A673 (cell line): ENCODE measurements at regions not wholly inside any gene's neighbourhood (a gene's known extent, or its start where the extent isn't known, plus 50 kb on each side); places are given as distances from the start of the nearest gene placed in this dataset.

Experiments used
- BruUV-seq: library from RNA; stranded (reverse); fragments of 400-500 nt; replicated peaks from 2 replicates; lab custom pipeline; 2021; lab: Mats Ljungman, UMichigan
- CTCF ChIA-PET: fragments of 300-600 bp; sonication (Branson Sonifier 250); formaldehyde crosslinking; loops from one replicate; lab custom pipeline; 2022; ENCODE audit warnings: antibody characterized with exemption; lab: Charles Lee
- POLR2A ChIA-PET: fragments of 300-600 bp; sonication (Branson Sonifier 250); formaldehyde crosslinking; loops from one replicate; lab custom pipeline; 2022; ENCODE audit warnings: antibody characterized with exemption; ENCODE audit not compliant: low non-redundant PET; lab: Charles Lee
- DNase-seq: peaks from one replicate; pipeline ENCODE4 v3.0.0-alpha.2; 2015; ENCODE audit warnings: low spot score
- H3K27ac ChIP-seq: fragments of 200-600 bp; sonication (generic); 2 replicates; pipeline ENCODE4 v1.5.1; 2016; ENCODE audit warnings: mixed run types, low read depth, mild to moderate bottlenecking, mixed read lengths, antibody characterized with exemption, low read length; ENCODE audit not compliant: poor library complexity, severe bottlenecking
- H3K27me3 ChIP-seq: fragments of 200-600 bp; sonication (generic); replicated peaks from 2 replicates; pipeline ENCODE4 v1.6.1; 2017; ENCODE audit warnings: mixed run types, low read depth, mild to moderate bottlenecking, mixed read lengths, antibody characterized with exemption, low read length; ENCODE audit not compliant: insufficient read depth, poor library complexity
- H3K36me3 ChIP-seq: fragments of 200-600 bp; sonication (generic); 2 replicates; pipeline ENCODE4 v1.6.1; 2016; ENCODE audit warnings: mixed run types, mild to moderate bottlenecking, mixed read lengths, antibody characterized with exemption, low read length; ENCODE audit not compliant: insufficient read depth, poor library complexity, severe bottlenecking
- H3K4me1 ChIP-seq: fragments of 200-600 bp; sonication (generic); 2 replicates; pipeline ENCODE4 v1.6.1; 2017; ENCODE audit warnings: mixed run types, mild to moderate bottlenecking, mixed read lengths, antibody characterized with exemption, low read length; ENCODE audit not compliant: insufficient read depth, poor library complexity, severe bottlenecking
- H3K4me3 ChIP-seq: fragments of 200-600 bp; sonication (generic); 2 replicates; pipeline ENCODE4 v1.5.1; 2016; ENCODE audit warnings: low read depth, mixed run types, mild to moderate bottlenecking, mixed read lengths, low read length; ENCODE audit not compliant: poor library complexity, severe bottlenecking
- H3K9me3 ChIP-seq: fragments of 200-600 bp; sonication (generic); 2 replicates; pipeline ENCODE4 v1.6.1; 2016; ENCODE audit warnings: mixed run types, low read depth, mild to moderate bottlenecking, mixed read lengths, antibody characterized with exemption, low read length; ENCODE audit not compliant: poor library complexity, severe bottlenecking
- CTCF ChIP-seq: fragments of 300-800, 200-600 bp; sonication (generic); conservative IDR thresholded peaks from 2 replicates; pipeline ENCODE4 v1.5.1; 2017; ENCODE audit warnings: low read depth, mild to moderate bottlenecking, antibody characterized with exemption, low read length, moderate library complexity, mixed read lengths
- EZH2 ChIP-seq: fragments of 200-600 bp; sonication (generic); IDR thresholded peaks from 2 replicates; pipeline ENCODE4 v1.6.1; 2017; ENCODE audit warnings: borderline replicate concordance, low read depth, mild to moderate bottlenecking, mixed read lengths, antibody characterized with exemption, low read length; ENCODE audit not compliant: poor library complexity, severe bottlenecking
- intact Hi-C: fragments of 100-400 bp; cut with micrococcal nuclease; formaldehyde crosslinking; loops from one replicate; pipeline ENCODE4 v1.10.0; 2022; ENCODE audit not compliant: unreplicated experiment

GRCh38 chr7:46900312-46901263 is 681.3 kb downstream of the TNS3 start:
- POLR2A ChIA-PET, result interaction anchor here (0.6 kb wide), 1 partner anchor 41 kb away, joined by 4 read pairs; no protein-coding TSS in a partner anchor
- Histone ChIP-seq H3K4me3 (no peak overlapping the region), H3K36me3 (no peaks in the 10 kb centered on the region), H3K9me3 (no peaks in the 10 kb centered on the region), H3K4me1 (peaks cover 12% of the 10 kb centered on the region), H3K27ac (no peak overlapping the region), H3K27me3 (no peaks in the 10 kb centered on the region)
- no peak for TF ChIP-seq CTCF
- no peak for TF ChIP-seq EZH2
- intact Hi-C loops, result no loop called here
- no TSS peak for BruUV-seq
- peak; percentile 76 for DNase-seq
- CTCF ChIA-PET, result no interaction called here

GRCh38 chr7:46897381-46897780 is 684.5 kb downstream of the TNS3 start:
- intact Hi-C loops, result no loop called here
- Histone ChIP-seq H3K27ac (no peak overlapping the region), H3K4me1 (peaks cover 12% of the 10 kb centered on the region), H3K4me3 (no peak overlapping the region), H3K9me3 (no peaks in the 10 kb centered on the region), H3K36me3 (no peaks in the 10 kb centered on the region), H3K27me3 (no peaks in the 10 kb centered on the region)
- ChIA-PET POLR2A (no interaction called here), CTCF (interaction anchor here (0.7 kb wide), 1 partner anchor 601 kb away, joined by 8 read pairs; no protein-coding TSS in a partner anchor)
- no TSS peak for BruUV-seq
- TF ChIP-seq CTCF (no peak), EZH2 (no peak)
- no peak for DNase-seq

GRCh38 chr7:46886669-46887374 is 695.1 kb downstream of the TNS3 start:
- BruUV-seq, result no TSS peak
- Histone ChIP-seq H3K36me3 (no peaks in the 10 kb centered on the region), H3K27me3 (no peaks in the 10 kb centered on the region), H3K9me3 (peaks cover 11% of the 10 kb centered on the region), H3K4me1 (no peaks in the 10 kb centered on the region), H3K4me3 (no peak overlapping the region), H3K27ac (no peak overlapping the region)
- intact Hi-C loops, result no loop called here
- CTCF ChIA-PET, result no interaction called here
- POLR2A ChIA-PET, result no interaction called here
- DNase-seq, result no peak
- TF ChIP-seq EZH2, result no peak
- no peak for TF ChIP-seq CTCF
